Activated gamma-delta T cell treated with Interleukin-2 at 50 U/mL for 16 hours (primary cell): ENCODE measurements at regions not wholly inside any gene's neighbourhood (a gene's known extent, or its start where the extent isn't known, plus 50 kb on each side); places are given as distances from the start of the nearest gene placed in this dataset.
"Not testable (repeated sequence)": the region's sequence is repeated elsewhere in the genome, so short reads cannot be mapped to it uniquely, and the experiment has no call there.

Experiments
- DNase-seq: peaks from one replicate; pipeline ENCODE4 v3.0.0-alpha.2; 2020

DNA sequence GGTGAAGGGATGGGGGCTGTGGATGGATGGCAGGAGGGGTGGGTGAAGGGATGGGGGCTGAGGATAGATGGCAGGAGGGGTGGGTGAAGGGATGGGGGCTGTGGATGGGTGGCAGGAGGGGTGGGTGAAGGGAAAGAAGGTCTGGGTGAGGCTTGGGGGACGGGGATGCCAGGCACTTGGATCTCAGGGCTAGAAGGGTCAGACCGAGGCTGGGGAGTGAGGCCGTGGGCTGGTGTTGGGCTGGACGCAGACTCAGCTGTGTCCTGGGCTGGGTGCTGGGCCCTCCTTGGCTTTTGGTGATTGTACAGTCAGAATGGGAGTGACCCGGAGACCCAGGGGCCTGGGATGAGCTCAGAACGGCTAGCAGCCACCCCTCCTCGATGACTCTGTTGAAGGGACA, 192.4 kb downstream of the TMEM121 start:
- DNase-seq, result not testable (repeated sequence)

DNA sequence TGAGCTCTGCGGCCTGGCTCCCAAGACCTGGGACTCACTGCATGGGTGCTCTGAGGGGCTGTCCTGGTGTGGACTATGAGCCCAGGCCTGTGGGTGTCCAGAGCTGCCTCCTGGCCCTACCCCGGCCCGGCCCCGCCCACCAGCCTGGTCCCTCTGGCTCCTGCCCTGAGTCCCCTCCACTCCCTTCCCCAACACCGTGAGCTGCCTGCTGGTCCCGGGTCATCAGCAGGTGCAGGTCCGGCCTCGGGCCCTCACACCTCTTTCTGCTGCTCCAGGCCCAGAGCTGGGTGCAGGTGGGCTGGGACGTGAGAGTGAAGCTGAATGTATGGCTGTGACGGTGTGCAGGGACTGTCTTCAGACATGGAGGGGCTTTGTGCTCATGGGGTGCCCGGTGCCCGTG, 193.7 kb downstream of the TMEM121 start:
- DNase-seq, result not testable (repeated sequence)

DNA sequence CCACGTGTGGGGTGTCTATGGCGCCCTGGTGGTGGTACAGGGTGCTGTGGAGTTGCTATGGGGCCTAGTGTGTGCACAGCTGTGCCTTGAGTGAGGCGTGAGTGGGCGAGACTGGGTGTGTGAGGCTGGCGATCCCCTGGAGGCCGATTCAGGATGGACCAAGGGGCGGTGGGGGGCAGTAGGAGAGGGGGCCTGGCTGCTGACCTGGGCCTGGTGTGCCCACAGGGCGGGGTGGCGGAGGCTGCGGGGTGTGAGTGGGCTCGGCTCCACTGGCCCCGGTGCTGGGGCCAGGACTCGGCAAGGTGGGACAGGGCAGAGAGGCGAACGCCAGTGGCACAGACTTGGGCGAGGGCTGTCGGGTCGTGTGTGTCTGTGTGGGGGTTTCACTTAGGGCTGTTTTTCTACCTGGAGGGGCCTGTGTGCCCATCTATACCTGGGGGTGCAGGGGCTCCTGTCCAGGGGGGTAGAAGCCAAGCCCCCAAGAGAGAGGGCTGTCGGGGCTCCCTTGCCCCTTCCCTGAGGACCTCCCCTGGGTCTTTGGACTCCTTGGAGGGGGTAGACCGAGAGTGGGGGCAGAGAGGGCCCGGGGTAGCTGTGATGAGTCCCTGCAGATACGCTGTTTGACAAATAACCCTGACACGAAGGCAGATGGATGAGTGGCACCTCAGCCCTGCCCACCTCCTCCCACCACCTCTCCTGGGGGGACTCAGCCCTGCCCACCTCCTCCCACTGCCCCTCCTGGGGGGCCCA, 194.6 kb downstream of the TMEM121 start:
- DNase-seq, result not testable (repeated sequence)

DNA sequence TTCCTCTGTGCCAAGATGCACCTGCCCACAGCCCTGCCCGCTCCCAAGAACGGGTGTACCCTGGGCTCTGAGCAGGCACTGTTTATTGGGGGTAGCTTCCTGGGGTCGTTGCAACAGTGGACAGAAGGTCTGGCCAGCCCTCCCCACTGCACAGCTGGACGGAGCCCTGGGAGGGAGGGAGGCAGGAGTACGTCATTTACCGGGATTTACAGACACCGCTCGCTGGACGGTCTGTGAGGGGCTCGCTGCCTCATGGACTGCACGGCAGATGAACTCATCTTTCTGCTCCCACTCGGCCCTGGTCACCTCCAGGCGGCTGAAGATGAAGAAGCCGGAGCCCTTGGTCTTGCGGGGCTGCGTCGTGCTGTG, 195.2 kb downstream of the TMEM121 start:
- not testable (repeated sequence) for DNase-seq

DNA sequence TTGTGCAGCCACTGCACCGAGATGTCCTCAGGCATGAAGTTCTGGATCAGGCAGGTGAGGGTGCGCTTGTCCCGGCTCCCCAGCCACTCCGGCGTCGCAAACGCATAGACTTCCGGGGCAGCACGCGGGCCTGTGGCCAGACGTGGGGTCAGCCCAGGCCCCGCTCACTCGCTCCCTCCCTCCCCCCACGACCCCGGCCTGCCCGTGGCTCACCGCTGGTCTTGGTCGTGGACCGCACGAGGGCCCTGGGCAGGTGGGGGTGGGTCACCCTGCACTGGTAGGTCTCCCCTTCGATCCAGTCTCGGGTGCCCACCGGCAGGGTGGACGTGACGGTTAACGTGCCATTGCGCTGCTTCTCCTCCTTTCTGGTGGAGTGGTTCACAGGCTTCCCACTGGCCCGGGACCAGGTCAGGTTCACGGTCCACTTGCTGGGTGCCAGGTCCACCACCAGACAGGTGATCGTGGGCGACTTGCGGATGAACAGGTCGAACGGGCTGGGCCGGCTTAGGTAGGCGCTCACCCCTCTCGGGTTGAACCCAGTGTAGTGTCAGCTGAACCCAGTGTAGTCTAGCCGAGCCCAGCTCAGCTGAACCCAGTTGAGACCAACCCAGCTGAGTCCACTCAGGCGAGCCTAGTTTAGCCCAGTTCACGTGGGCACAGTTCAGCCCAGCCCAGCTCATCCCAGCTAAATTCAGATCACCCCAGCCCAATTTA, 195.8 kb downstream of the TMEM121 start:
- DNase-seq, result not testable (repeated sequence)

DNA sequence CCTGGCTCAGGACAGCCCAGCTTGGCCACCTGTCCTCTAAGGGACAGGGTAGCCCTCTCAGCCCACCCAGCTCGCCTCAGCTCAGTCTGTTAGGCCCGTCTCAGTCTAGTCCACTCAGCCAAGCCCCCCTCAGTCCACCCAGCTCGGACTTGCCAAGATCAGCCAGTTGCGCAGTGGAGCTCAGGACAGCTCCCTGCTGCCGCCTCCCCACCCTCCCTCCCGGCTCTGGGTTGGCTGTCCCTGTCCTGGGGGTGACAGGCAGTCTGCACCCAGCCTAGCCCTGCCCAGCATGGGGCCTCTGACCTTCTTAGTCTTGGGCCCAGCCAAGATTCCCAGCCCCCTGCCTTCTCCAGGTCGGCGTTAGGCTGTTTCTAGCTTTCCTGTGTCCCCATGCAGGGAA, 196.9 kb downstream of the TMEM121 start:
- not testable (repeated sequence) for DNase-seq

DNA sequence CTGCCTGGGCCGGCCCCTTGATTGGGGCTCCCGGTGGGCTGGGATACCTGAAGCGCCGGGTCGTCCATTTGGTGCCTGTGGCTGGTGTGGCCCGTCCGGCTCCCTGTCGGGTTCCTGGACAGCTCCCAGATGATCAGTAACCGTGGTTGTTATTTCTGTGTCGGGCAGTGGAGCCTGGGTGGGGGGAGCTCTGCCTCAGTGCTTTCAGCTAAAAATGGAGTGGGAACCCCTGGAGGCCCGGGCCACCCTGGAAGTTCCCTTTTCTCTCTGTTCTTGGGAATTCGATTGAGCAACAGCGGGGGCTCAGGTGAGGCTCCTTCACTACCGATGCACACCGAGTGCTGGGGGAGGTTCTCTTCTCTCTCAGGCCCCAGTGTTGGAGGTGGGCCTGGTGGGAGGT, 197.4 kb downstream of the TMEM121 start:
- DNase-seq, result not testable (repeated sequence)

DNA sequence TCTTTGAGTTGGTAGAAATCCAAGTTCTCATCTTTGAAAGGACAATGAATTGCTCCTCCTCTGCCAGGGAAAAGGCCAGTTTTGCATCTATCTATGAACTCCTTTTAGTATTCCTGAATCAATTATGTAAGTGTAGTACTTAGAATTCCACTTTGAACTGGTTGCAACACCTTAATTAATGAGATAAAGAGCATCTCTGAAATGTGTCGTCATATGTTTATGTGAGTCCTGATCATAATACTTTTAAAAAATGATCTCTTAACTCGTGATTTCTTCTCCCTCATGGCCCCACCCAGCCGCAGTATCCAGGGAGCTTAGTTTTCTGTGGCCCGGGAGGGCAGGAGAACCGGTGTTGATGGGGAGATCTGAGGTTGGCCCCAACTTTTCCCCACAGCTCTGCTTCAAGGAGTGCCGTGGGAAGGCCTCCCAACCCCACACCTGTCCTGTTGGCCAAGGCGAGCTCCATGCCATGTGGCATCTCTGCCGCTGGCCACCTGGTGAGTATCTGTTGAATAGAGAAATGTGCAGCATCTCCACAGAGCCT, 203.5 kb downstream of the TMEM121 start:
- not testable (repeated sequence) for DNase-seq

DNA sequence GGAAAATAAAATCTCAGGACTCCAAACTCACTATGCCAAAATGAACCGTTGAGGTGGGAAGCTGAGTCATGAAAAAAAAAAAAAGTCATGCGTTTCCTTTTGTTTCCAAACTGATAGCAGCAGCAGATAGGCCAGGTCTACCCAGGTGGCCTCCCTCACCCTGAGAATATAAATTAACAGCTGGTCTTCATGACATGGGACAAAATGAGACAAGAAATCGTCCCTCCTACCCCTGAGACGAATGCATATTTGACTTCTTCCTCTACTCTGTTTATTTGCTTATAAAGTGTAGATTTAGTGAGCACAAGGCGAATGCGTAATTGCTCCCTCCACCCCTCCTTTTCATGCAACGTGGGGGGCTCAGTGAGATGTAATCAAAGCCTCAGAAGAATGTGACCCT, 204.3 kb downstream of the TMEM121 start:
- DNase-seq, result not testable (repeated sequence)

DNA sequence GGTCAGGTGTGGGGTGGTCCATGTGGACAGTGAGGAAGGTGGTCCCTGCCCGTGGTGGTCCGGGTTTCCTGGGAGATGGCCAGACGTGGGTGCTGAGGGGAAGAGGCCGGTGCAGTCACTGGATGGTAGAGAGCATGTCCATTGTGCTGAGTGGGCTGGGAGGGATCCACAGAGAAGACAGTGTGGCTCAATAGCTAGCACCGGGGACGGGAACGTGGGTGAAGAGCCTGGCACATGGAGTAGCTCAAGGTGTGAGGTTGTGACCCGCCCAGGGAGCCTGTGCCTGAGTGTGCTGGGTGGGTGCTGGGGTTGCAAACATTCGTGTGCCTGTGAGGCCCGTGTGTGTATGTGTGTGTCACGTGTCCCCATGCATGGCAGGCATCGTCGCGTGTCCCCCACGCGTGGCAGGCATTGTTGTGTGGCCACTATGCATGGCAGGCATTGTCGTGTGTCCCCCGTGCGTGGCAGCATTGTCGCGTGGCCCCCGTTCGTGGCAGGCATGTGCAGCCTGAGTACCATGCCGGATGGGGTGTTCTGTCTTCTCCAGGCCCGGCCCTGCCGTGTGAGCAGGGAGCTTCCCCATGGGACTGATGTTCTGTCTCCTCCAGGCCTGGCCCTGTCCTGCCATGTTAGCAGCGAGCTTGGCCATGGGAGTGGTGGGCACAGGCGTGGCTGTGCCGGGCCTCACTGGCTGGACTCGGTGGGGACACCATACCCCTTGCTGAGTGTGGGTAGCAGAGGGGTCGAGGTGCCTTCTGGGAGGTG, 205.0 kb downstream of the TMEM121 start:
- DNase-seq, result not testable (repeated sequence)

DNA sequence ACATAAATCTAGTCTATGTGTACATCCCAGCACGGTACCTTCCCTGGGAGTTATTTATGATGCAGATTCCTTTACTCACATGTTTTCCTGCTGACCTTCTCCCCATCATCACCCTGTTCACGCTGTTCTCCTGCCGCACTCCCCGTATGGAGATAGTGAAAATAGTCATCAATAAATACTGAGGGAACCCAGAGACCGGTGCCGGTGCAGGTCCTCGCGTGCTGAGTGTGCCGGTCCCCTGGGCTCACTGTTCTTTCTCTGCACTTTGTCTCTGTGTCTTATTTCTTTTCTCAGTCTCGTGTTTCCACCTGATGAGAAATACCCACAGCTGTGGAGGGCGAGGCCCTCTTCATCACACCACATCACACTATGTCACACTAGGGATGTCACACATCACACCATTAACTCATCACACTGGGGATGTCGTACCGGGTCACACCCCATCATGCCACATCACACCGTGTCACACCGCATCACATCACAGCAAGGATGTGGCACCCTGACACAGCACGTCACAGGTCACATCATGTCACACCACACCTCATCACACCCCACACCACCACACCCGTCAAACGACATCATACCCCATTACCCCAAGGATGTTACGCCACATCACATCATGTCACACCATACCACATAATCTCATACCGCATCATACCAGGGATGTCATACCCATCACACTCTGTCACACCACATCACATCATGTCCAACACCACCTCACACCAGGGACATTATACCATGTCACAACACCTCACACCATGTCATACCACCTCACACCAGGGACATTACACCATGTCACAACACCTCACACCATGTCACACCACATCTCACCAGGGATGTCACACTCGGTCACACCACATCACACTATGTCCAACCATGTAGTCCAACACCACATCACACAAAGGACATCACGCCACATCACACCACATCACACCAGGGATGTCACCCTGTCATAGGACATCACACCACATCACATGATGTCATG, 207.0 kb downstream of the TMEM121 start:
- no peak for DNase-seq

DNA sequence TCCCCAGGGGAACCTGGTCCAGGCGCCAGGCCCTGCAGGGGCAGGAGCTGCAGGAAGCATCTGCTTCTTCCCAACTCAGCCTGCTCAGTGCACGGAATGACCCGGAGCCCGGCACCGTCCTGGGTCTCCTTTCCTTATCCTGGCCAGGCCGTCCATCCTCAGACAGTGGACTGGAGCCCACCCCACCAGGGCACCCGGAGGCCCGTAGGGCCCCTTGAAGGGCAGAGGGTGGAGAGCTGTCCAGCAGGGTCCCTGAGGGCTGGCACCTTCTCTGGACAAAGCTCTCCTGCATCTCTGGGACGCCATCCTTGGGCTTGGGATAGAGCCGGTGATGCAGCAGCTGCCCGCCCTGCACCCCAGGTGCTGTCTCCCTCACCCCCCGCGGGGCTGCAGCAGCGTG, 207.9 kb downstream of the TMEM121 start:
- DNase-seq, result not testable (repeated sequence)

DNA sequence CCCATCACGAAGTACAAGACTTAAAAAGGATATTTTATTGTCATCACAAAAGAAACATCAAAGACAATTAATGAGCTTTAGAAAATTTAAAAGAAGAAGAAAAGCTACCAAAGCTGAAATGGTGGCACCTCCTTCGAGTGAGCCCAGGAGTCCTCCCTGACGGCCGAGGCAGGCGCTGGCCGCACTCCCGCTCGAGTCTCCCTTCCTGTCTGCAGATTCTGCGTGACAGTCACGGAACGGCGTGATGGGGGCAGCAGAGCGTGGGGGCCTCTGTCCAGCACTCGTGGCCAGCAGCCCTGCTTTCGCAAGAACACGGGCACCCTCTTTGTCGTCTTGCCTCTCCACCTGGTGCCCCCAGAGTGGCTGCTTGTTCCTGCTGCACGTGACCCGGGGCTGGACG, 209.9 kb downstream of the TMEM121 start:
- not testable (repeated sequence) for DNase-seq

DNA sequence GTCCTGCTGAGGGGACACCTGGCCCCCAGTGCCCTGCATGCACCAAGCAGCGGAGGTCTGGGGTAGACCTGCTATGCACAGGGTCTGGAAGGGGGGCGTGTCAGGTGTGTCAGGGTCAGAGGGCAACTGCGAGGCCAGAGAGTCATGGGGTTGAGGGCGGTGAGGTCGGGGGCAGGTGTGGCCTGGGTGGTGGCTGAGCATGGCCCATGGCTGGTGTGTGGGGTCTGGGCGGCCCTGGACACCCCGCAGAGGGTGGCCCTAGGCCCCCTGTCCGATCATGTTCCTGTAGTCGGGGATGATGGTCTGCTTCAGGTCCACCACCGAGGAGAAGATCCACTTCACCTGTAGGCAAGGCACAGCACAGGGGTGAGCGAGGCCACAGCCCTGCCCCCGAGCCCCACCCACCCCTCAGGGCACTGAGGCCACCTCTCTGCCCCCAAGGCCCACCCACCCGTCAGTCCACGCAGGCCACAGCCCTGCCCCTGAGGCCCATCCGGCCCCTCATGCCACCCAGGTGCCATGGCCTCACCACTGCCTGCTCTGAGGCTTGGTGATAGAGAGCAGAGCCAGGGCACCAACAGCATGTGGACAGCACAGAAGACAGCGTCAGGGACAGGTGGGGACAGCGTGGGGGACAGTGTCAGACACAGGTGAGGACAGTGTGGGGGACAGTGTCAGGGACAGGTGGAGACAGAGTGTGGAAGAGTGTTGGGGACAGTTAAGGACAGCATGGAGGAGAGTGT, 211.3 kb downstream of the TMEM121 start:
- no peak for DNase-seq

DNA sequence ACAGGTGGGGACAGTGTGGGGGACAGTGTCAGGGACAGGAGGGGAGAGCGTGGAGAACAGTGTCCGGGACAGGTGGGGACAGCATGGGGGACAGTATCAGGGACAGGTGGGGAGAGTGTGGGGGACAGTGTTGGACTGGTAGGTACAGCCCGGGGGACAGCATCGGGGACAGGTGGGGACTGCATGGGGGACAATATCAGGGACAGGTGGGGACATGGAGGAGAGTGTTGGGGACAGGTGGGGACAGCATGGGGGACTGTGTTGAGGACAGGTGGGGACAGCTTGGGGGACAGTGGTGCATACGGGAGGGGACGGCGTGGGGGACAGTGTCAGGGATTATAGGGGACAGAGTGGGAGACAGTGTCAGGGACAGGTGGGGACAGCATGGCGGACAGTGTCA, 212.3 kb downstream of the TMEM121 start:
- no peak for DNase-seq

DNA sequence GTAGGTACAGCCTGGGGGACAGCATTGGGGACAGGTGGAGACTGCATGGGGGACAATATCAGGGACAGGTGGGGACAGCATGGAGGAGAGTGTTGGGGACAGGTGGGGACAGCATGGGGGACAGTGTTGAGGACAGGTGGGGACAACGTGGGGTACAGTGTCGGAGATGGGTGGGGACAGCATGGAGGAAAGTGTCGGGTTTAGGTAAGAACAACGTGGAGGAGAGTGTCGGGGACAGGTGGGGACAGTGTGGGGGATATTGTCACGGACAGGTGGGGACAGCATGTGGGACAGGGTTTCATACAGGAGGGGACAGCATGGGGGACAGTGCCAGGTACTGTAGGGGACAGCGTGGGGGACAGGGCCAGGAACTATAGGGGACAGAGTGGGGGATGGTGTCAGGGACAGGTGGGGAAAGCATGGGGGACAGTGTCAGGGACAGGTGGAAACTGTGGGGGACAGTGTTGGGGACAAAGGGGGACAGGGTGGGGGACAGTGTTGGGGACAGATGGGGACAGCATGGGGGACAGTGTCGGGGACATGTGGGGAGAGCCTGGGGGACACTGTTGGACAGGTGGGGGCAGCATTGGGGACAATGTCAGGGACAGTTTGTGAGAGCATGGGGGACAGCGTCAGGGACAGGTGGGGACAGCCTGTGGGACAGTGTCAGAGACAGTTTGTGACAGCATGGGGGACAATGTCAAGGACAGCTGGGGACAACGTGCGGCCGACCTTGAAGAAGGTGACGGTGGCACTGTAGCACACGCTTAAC, 213.1 kb downstream of the TMEM121 start:
- DNase-seq, result no peak

DNA sequence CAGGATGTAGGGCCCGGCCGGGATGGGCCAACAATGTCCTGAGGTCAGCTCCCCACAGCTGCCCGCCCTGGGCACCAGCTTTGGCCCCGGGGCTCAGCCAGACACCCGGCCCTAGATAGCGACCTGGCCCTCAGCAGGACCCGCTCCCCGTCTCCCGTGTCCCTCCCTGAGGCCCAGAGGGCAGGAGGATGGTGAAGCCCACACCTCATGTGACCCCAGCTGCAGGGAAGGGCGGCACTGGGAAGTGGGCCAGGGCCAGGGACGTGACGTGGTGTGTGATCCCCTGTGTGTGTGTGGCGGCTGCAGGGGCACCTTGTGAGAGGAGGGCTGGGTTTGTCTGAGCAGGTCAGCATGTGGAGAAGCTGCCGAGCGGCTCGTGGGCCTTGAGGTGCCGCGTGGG, 213.9 kb downstream of the TMEM121 start:
- DNase-seq, result not testable (repeated sequence)

DNA sequence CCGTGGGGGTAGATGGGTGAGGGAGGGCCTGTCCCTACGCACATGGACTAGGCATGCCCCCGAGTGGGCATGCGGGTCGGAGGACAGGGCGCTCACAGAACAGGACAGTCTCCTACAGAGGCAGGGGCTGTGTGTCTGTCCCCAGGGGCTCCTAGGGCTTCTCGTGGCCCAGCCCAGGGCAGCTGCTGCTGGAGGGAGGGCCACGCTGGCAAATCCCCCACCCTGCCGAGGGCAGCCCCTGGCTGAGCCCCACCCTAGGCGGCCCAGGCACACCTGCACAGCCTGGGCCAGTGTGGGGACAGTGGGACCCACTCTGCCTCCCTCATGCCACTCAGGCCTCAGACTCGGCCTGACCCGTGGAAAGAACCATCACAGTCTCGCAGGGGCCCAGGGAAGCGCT, 214.6 kb downstream of the TMEM121 start:
- not testable (repeated sequence) for DNase-seq

DNA sequence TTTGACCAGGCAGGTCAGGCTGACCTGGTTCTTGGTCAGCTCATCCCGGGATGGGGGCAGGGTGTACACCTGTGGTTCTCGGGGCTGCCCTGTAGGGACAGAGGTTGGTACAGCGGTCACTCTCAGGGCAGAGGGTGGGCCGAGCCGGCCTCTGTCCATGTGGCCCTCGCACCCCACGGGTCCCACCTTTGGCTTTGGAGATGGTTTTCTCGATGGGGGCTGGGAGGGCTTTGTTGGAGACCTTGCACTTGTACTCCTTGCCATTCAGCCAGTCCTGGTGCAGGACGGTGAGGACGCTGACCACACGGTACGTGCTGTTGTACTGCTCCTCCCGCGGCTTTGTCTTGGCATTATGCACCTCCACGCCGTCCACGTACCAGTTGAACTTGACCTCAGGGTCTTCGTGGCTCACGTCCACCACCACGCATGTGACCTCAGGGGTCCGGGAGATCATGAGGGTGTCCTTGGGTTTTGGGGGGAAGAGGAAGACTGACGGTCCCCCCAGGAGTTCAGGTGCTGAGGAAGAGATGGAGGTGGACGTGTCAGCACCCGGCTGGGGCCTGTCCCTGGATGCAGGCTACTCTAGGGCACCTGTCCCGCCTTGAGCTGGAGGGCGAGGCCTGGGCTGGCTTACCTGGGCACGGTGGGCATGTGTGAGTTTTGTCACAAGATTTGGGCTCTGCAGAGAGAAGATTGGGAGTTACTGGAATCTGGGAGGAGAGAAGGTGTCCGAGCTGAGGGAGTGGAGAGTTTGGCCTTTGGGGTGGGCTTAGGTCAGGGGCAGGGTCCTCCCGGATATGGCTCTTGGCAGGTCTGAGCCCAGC, 215.5 kb downstream of the TMEM121 start:
- DNase-seq, result not testable (repeated sequence)

DNA sequence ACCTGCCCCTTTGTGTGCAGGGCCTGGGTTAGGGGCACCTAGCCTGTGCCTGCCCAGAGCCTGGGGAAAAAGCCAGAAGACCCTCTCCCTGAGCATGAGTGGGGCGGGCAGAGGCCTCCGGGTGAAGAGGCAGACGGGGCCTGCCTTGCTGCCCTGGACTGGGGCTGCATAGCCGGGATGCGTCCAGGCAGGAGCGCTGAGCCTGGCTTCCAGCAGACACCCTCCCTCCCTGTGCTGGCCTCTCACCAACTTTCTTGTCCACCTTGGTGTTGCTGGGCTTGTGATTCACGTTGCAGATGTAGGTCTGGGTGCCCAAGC, 216.1 kb downstream of the TMEM121 start:
- DNase-seq, result no peak
